HCT116 (cell line): ENCODE measurements at regions not wholly inside any gene's neighbourhood (a gene's known extent, or its start where the extent isn't known, plus 50 kb on each side); places are given as distances from the start of the nearest gene placed in this dataset.

Source experiments
- ATAC-seq: fragments of 200-7000 bp; cut with Tn5 transposase; 2 replicates; pipeline ENCODE4 v1.9.1; 2020; ENCODE audit warnings: mild to moderate bottlenecking, moderate library complexity
- BruUV-seq: library from RNA; stranded (reverse); fragments of 400-500 nt; replicated peaks from 2 replicates; lab custom pipeline; 2021; lab: Mats Ljungman, UMichigan
- CTCF ChIA-PET: fragments of 300-600 bp; sonication (Branson Sonifier 250); formaldehyde crosslinking; loops from one replicate; lab custom pipeline; 2021; ENCODE audit warnings: antibody characterized with exemption; lab: Charles Lee
- POLR2A ChIA-PET: fragments of 300-600, 350-600 bp; sonication (Branson Sonifier 250); formaldehyde crosslinking; loops from one replicate; lab custom pipeline; 2021; ENCODE audit warnings: antibody characterized with exemption; lab: Charles Lee
- RAD21 ChIA-PET, 2 experiments: fragments of 300-600 bp; sonication (Branson Sonifier 250); formaldehyde crosslinking; loops; one replicate each; lab custom pipeline; 2023; ENCODE audit warnings: low total read pairs in 2 of 2; ENCODE audit not compliant: uncharacterized antibody in 2 of 2, unreplicated experiment in 2 of 2, low non-redundant PET in 1 of 2; lab: Charles Lee
- DNase-seq: peaks from one replicate; pipeline ENCODE4 v3.0.0-alpha.2; 2010; ENCODE audit warnings: low read depth, low spot score
- H2AFZ ChIP-seq: fragments of 200-600 bp; shearing (Covaris generic), sonication (generic); 2 replicates; pipeline ENCODE4 v1.6.1; 2017; ENCODE audit warnings: low read depth, mixed run types, mixed read lengths, antibody characterized with exemption, low read length; ENCODE audit not compliant: poor library complexity, severe bottlenecking
- H3K27ac ChIP-seq: 2 replicates; pipeline ENCODE4 v1.5.1; 2012; ENCODE audit warnings: low read depth, low read length
- H3K27me3 ChIP-seq: fragments of 200-600 bp; sonication (generic); 2 replicates; pipeline ENCODE4 v1.6.1; 2016; ENCODE audit warnings: mixed run types, low read length, mixed read lengths; ENCODE audit not compliant: insufficient read depth
- H3K36me3 ChIP-seq, 2 experiments: fragments of 200-500 bp in 1 of 2; fragments of 200-600 bp in 1 of 2; sonication (Bioruptor generic) in 1 of 2; sonication (generic) in 1 of 2; 2 replicates each; pipeline versions ENCODE4 v1.5.1 to v1.6.1; 2014 to 2016; ENCODE audit warnings: low read length in 2 of 2, inconsistent platforms in 1 of 2, mixed read lengths in 1 of 2, mixed run types in 1 of 2; ENCODE audit not compliant: insufficient read depth in 2 of 2, control insufficient read depth in 1 of 2
- H3K4me1 ChIP-seq, 2 experiments: fragments of 200-600 bp in 1 of 2; sonication (generic) in 1 of 2; 2 replicates each; pipeline versions ENCODE4 v1.5.1 to v1.6.1; 2012 to 2017; ENCODE audit warnings: low read length in 2 of 2, inconsistent platforms in 1 of 2, mild to moderate bottlenecking in 1 of 2, mixed read lengths in 1 of 2, mixed run types in 1 of 2, moderate library complexity in 1 of 2; ENCODE audit not compliant: insufficient read depth in 2 of 2, control insufficient read depth in 1 of 2
- H3K4me2 ChIP-seq: fragments of 200-600 bp; sonication (generic); 2 replicates; pipeline ENCODE4 v1.6.1; 2017; ENCODE audit warnings: mixed run types, low read length, mixed read lengths
- H3K4me3 ChIP-seq, 2 experiments: fragments of 200-600 bp in 1 of 2; sonication (generic) in 1 of 2; replicated peaks in 1 of 2; 2 replicates each; pipeline ENCODE4 v1.5.1; 2011 to 2016; ENCODE audit warnings: low read length in 2 of 2, control low read depth in 1 of 2, low read depth in 1 of 2, mild to moderate bottlenecking in 1 of 2, mixed read lengths in 1 of 2, mixed run types in 1 of 2
- H3K79me2 ChIP-seq: fragments of 200-600 bp; sonication (generic); 2 replicates; pipeline ENCODE4 v1.6.1; 2017; ENCODE audit warnings: mild to moderate bottlenecking, mixed run types, low read length, moderate library complexity, mixed read lengths; ENCODE audit not compliant: insufficient read depth
- H3K9ac ChIP-seq: fragments of 200-600 bp; sonication (generic); 2 replicates; pipeline ENCODE4 v1.6.1; 2016; ENCODE audit warnings: low read length, mixed read lengths
- H3K9me2 ChIP-seq: fragments of 200-600 bp; sonication (generic), shearing (Covaris generic); 2 replicates; pipeline ENCODE4 v1.6.1; 2017; ENCODE audit warnings: mixed run types, mild to moderate bottlenecking, moderate library complexity; ENCODE audit not compliant: insufficient read depth
- H3K9me3 ChIP-seq, 2 experiments: fragments of 200-500 bp in 1 of 2; fragments of 200-600 bp in 1 of 2; sonication (Bioruptor generic) in 1 of 2; sonication (generic) in 1 of 2; 2 replicates each; pipeline ENCODE4 v1.6.1; 2014 to 2017; ENCODE audit warnings: low read length in 2 of 2, mixed read lengths in 2 of 2, inconsistent platforms in 1 of 2, low read depth in 1 of 2, mild to moderate bottlenecking in 1 of 2, mixed run types in 1 of 2, moderate library complexity in 1 of 2; ENCODE audit not compliant: control insufficient read depth in 1 of 2, insufficient read depth in 1 of 2
- H4K20me1 ChIP-seq: fragments of 200-600 bp; sonication (generic), shearing (Covaris generic); 2 replicates; pipeline ENCODE4 v1.6.1; 2017; ENCODE audit warnings: mixed run types, mild to moderate bottlenecking, moderate library complexity; ENCODE audit not compliant: insufficient read depth
- ATF3 ChIP-seq: IDR thresholded peaks from 2 replicates; pipeline ENCODE4 v1.6.1; 2012
- CBX3 ChIP-seq: IDR thresholded peaks from 2 replicates; pipeline ENCODE4 v1.6.1; 2012; ENCODE audit warnings: low read depth
- ELF1 ChIP-seq: IDR thresholded peaks from 2 replicates; pipeline ENCODE4 v1.6.1; 2012; ENCODE audit warnings: low read depth, borderline replicate concordance
- JUND ChIP-seq: IDR thresholded peaks from 2 replicates; pipeline ENCODE4 v1.6.1; 2012
- POLR2A ChIP-seq: IDR thresholded peaks from 2 replicates; pipeline ENCODE4 v1.7.0; 2011; ENCODE audit warnings: borderline replicate concordance; ENCODE audit not compliant: insufficient read depth, insufficient read length; ENCODE audit errors: extremely low read depth
- POLR2AphosphoS5 ChIP-seq: IDR thresholded peaks from 2 replicates; pipeline ENCODE4 v1.6.1; 2011; ENCODE audit warnings: mild to moderate bottlenecking, low read depth, low read length, moderate library complexity
- SRF ChIP-seq: IDR thresholded peaks from 2 replicates; pipeline ENCODE4 v1.6.1; 2012; ENCODE audit warnings: low read depth
- ZBTB33 ChIP-seq: IDR thresholded peaks from 2 replicates; pipeline ENCODE4 v1.6.1; 2011; ENCODE audit warnings: mild to moderate bottlenecking, low read length, moderate library complexity; ENCODE audit not compliant: insufficient replicate concordance; ENCODE audit errors: extremely low read depth
- ZNF274 ChIP-seq: fragments of 200-500 bp; sonication (Bioruptor generic); IDR thresholded peaks from 2 replicates; pipeline ENCODE4 v1.6.1; 2014; ENCODE audit warnings: mild to moderate bottlenecking, low read depth, low read length, inconsistent platforms
- intact Hi-C: fragments of 100-400 bp; cut with micrococcal nuclease; formaldehyde crosslinking; loops from 2 replicates; pipeline ENCODE4 v1.10.0; 2022

GRCh38 chr1:4140821-4141220, 240.7 kb upstream of the C1orf174 start:
- no peak overlapping the region for H3K27ac ChIP-seq
- ChIA-PET POLR2A (no interaction called here), CTCF (no interaction called here), RAD21 (no interaction called here)
- no peak overlapping the region for H3K9ac ChIP-seq
- H3K4me1 ChIP-seq: no peaks in the 10 kb centered on the region
- TF ChIP-seq POLR2A: no peak
- TF ChIP-seq ZNF274: no peak
- no peak for TF ChIP-seq ELF1
- no peak for TF ChIP-seq JUND
- TF ChIP-seq POLR2AphosphoS5: no peak
- no peak for TF ChIP-seq CBX3
- no peak for TF ChIP-seq ZBTB33
- no peak for TF ChIP-seq ATF3
- no peak for TF ChIP-seq SRF
- ATAC-seq (no peak), DNase-seq (no peak)
- H2AFZ ChIP-seq: no peak overlapping the region
- intact Hi-C loops: no loop called here
- no TSS peak for BruUV-seq
- no peaks in the 10 kb centered on the region for H4K20me1 ChIP-seq
- peaks cover 5% of the 10 kb centered on the region for H3K27me3 ChIP-seq
- no peaks in the 10 kb centered on the region for H3K36me3 ChIP-seq
- 0 out of 2 replicates have a peak, but pooled peaks cover 2% of the 10 kb centered on the region for H3K9me2 ChIP-seq
- no peaks in the 10 kb centered on the region for H3K79me2 ChIP-seq
- H3K4me2 ChIP-seq: no peak overlapping the region
- peaks cover 0 to 4% of the 10 kb centered on the region in 2 experiments; a peak in 1 of 4 replicates for H3K9me3 ChIP-seq
- H3K4me3 ChIP-seq: no peak overlapping the region
